ENCODE measurements at regions not wholly inside any gene's neighbourhood (a gene's known extent, or its start where the extent isn't known, plus 50 kb on each side); places are given as distances from the start of the nearest gene placed in this dataset.
"Not testable (repeated sequence)": the region's sequence is repeated elsewhere in the genome, so short reads cannot be mapped to it uniquely, and the experiment has no call there.

- intact Hi-C loops (cut with DNase I; ENCODE audit: low total_unique reads), result no loop called here
These were observed 81.3 kb upstream of the KCNMA1 start for GRCh38 chr10:77718957-77719356.

DNA sequence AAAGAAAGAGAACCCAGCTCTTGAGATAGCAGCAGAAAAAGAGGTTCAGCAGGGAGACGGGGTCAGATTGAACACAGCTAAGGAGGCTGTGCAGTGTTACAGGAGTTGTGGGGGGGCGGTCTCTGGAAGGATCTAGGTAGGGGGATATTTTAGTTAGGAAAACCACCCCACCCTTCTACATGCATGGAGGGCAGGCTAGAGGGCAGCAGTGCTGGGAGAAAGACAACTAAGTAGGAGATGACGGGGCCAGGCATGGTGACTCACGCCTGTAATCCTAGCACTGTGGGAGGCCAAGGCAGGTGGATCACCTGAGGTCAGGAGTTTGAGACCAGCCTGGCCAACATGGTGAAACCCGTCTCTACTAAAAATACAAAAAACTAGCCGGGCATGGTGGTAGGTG is 80.7 kb upstream of the KCNMA1 start:
- H3K9me3 ChIP-seq; intact Hi-C loops (cut with DNase I; ENCODE audit: low total_unique reads); H3K4me1 ChIP-seq; H3K4me3 ChIP-seq; H3K36me3 ChIP-seq; DNase-seq; H3K27me3 ChIP-seq; H3K27ac ChIP-seq: not testable (repeated sequence)

More at GRCh38 chr10:77718957-77719356, 81.3 kb upstream of the KCNMA1 start:
- Histone ChIP-seq H3K36me3 (no peaks in the 10 kb centered on the region), H3K9me3 (no peaks in the 10 kb centered on the region), H3K4me3 (no peak overlapping the region), H3K27ac (no peak overlapping the region), H3K4me1 (no peaks in the 10 kb centered on the region), H3K27me3 (no peaks in the 10 kb centered on the region)
- TF ChIP-seq, protein P1, sequence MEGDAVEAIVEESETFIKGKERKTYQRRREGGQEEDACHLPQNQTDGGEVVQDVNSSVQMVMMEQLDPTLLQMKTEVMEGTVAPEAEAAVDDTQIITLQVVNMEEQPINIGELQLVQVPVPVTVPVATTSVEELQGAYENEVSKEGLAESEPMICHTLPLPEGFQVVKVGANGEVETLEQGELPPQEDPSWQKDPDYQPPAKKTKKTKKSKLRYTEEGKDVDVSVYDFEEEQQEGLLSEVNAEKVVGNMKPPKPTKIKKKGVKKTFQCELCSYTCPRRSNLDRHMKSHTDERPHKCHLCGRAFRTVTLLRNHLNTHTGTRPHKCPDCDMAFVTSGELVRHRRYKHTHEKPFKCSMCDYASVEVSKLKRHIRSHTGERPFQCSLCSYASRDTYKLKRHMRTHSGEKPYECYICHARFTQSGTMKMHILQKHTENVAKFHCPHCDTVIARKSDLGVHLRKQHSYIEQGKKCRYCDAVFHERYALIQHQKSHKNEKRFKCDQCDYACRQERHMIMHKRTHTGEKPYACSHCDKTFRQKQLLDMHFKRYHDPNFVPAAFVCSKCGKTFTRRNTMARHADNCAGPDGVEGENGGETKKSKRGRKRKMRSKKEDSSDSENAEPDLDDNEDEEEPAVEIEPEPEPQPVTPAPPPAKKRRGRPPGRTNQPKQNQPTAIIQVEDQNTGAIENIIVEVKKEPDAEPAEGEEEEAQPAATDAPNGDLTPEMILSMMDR (IDR thresholded peaks at IDR 0.05), result no peak
- TF ChIP-seq POLR2A (IDR thresholded peaks at IDR 0.05), result no peak
- no peak for DNase-seq

- H3K27me3 ChIP-seq, result no peaks in the 10 kb centered on the region
- H3K9me3 ChIP-seq, result no peaks in the 10 kb centered on the region
- no peak overlapping the region for H3K27ac ChIP-seq
- DNase-seq, result no peak
- H3K36me3 ChIP-seq, result no peaks in the 10 kb centered on the region
- intact Hi-C loops (cut with DNase I; ENCODE audit: low total_unique reads), result no loop called here
- no peak overlapping the region for H3K4me3 ChIP-seq
- no peak for TF ChIP-seq POLR2A (IDR thresholded peaks at IDR 0.05)
- H3K4me1 ChIP-seq, result no peaks in the 10 kb centered on the region
These were observed 79.7 kb upstream of the KCNMA1 start for GRCh38 chr10:77717336-77717735.

- Histone ChIP-seq H3K36me3 (no peaks in the 10 kb centered on the region), H3K4me3 (no peak overlapping the region), H3K27ac (no peak overlapping the region), H3K9me3 (no peaks in the 10 kb centered on the region), H3K27me3 (no peaks in the 10 kb centered on the region), H3K4me1 (no peaks in the 10 kb centered on the region)
- TF ChIP-seq, protein P1 (IDR thresholded peaks at IDR 0.05), result no peak
- no peak for TF ChIP-seq POLR2A (IDR thresholded peaks at IDR 0.05)
- DNase-seq, result no peak
- intact Hi-C loops (cut with DNase I; ENCODE audit: low total_unique reads), result no loop called here
These were observed 79.1 kb upstream of the KCNMA1 start for GRCh38 chr10:77716458-77717317.

DNA sequence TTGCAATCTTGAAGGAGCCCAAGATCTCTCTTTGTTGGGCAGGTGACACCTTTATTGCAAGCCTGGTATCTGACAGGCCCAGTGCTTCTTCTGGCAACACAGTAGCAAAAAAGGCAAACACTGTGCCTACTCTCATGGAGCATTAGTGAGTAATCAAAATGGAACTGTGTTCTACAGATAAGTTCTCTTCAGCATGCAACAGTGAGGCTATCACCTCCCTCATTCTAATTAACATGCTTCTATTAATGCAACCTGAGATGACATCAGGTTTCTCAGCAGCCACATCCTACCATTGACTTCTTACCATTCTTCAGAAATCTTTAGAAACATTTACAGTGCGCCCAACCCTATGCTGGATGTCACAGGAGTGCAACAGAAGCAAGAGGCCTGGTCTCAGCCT is 77.9 kb upstream of the KCNMA1 start:
- intact Hi-C loops (cut with DNase I; ENCODE audit: low total_unique reads), result no loop called here
- no peak for DNase-seq

GRCh38 chr10:77715088-77715487 is 77.5 kb upstream of the KCNMA1 start:
- Histone ChIP-seq H3K4me3 (no peak overlapping the region), H3K36me3 (no peaks in the 10 kb centered on the region), H3K27ac (no peak overlapping the region), H3K9me3 (no peaks in the 10 kb centered on the region), H3K4me1 (no peaks in the 10 kb centered on the region), H3K27me3 (no peaks in the 10 kb centered on the region)
- TF ChIP-seq POLR2A (IDR thresholded peaks at IDR 0.05), result no peak
- TF ChIP-seq, protein P1 (IDR thresholded peaks at IDR 0.05), result no peak
- intact Hi-C loops (cut with DNase I; ENCODE audit: low total_unique reads), result no loop called here
- DNase-seq, result no peak

More for the DNA sequence above, 77.9 kb upstream of the KCNMA1 start:
- Histone ChIP-seq H3K4me1 (no peaks in the 10 kb centered on the region), H3K9me3 (no peaks in the 10 kb centered on the region), H3K27me3 (no peaks in the 10 kb centered on the region), H3K36me3 (no peaks in the 10 kb centered on the region), H3K27ac (no peak overlapping the region), H3K4me3 (no peak overlapping the region)
- TF ChIP-seq, protein P1 (IDR thresholded peaks at IDR 0.05), result no peak
- no peak for TF ChIP-seq POLR2A (IDR thresholded peaks at IDR 0.05)
